GM19467 (cell line): ENCODE measurements at regions not wholly inside any gene's neighbourhood (a gene's known extent, or its start where the extent isn't known, plus 50 kb on each side); places are given as distances from the start of the nearest gene placed in this dataset.

Experiments
- ATAC-seq: cut with Tn5 transposase; IDR thresholded peaks from one replicate; pipeline ENCODE4 v1.9.1; 2021; ENCODE audit warnings: mild to moderate bottlenecking, moderate library complexity; ENCODE audit not compliant: unreplicated experiment

DNA sequence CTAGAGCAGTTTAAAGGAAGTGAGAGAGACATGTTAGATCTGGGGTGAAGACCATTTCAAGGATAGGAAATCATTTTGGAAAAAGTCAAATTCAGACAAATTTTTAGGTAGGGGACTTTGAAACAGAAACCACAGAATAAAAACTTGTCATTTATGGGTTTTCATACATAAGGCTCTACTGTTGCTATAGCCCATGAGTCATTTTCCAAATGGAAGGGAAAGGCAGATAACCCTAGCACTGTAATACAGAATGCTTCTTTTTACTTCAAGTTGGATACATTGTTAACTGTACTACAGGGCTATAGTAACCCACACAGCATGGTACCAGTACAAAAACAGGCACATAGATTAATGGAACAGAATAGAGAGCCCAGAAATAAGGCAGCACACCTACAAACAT lies 455.4 kb downstream of the EBF1 start:
- no peak for ATAC-seq

DNA sequence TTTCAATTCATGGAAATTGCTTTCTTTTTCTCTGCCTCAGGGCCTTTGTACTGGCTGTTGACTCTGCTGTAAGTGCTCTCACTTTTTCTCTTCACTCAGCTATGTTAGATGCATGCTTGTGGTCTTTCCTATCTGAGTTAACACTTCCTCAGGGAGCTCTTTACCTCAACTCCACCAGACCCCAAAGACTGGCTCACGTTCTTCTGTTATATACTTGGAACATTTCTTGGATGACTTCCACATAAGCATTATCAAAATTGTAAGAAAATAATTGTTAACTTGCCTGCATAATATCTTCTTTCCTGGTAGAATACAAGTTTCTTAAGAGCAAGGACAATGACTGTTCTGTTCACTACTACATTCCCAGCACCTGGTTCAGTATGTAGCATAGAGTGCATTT lies 455.9 kb downstream of the EBF1 start:
- ATAC-seq: no peak

DNA sequence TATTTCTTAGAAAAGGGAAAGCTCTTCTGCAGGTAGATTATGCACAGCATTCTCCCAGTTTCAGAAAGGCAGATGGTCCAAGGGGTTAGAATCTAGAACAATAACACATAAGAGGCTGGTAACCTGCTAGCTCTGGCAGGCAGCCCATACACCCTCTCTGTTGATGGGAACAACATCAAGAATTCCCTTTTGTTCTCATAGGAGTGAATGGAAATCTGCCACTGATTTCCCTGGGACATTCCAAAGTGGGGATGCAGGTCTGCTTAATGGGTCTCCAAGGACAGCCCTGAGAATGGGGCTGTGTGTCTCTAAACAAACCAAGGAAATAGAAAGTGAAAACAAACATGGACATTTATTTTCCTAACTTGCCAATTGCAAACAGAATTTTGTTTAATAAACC lies 456.8 kb downstream of the EBF1 start:
- no peak for ATAC-seq

DNA sequence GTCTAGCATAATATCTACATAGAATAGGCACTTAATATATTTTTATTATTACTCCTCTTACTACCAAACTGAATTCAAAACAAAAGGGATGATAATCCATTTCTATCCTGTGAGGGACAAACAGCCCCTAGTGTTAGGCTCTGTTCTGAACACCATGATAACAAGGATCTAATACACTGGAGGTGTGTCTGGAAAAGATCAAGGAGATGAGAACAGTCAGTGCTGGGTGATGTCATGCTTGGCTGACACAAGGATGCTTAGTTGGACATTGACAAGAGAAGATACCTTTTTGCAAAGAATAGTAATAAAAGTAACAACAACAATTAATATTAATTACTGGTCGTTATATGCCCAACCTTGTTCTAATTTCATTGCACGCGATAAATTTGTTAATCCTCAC lies 458.7 kb downstream of the EBF1 start:
- ATAC-seq: no peak

DNA sequence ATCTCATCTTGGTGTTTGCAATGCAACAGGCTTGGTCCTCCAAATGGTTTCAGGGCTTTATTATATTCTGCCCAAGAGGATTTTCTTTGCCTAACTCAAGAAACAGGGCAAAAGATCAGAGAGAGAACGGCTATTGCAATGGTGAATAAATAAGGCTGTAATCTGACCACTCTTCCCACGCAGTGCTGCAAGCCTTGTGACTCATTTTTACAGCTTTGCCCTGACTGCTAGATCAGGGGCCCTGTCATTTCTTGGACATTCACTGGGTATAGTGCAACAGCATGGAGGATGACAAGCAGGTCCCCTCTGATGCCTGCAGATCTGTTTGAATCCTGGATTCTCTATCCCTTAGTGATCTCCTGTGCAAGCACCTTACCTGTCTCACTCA lies 459.1 kb downstream of the EBF1 start:
- ATAC-seq: no peak

DNA sequence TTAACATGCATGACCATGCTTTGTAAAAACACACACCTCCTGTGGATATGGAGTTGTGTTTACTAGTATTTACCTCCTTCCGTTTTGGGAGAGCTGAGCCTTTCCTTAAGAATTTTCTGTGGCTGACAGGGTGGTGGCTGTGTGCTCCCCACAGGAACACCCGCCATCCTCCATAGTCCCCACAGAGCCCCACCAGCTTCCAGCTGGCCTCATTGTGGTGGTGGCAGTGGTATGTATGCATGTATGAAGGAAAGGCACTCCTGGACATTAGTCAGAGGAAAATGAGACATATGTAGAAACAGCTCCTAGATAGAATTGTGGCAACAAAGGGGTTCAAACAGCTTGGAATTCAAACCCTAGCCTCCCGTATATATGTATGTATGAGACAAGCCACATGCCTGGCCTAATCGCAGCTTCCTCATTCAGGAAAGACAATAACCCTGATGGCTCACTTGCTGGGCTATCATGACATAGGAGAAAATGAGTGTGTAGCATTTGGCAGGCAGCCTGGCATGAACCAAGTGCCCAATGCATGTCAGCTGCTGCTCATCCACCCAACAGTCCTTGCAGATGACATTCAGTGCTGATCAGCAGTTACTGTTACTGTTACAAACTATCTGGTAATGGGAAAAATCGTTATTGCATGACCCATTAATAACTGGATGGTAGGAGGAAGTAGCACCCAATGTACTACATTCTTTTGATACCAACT lies 459.7 kb downstream of the EBF1 start:
- no peak for ATAC-seq

DNA sequence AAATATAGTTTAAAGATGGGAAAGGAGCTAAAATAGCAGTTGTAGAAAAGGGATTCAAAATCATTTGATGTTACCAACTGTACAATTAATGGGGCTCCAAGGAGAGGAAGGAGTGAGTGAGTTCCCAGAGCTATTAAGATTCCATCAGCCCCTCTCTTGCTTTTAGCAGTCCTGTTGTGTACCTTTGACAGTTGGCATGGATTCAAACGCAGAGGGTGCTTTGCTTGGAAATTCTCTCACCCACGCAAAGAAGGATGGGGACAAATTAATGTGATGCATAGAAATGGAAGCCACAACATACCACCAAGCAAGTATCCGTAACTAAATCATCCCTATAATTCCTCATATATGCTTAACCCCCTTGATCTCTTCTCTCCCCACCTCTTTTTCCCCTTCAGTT lies 461.3 kb downstream of the EBF1 start:
- ATAC-seq: no peak

DNA sequence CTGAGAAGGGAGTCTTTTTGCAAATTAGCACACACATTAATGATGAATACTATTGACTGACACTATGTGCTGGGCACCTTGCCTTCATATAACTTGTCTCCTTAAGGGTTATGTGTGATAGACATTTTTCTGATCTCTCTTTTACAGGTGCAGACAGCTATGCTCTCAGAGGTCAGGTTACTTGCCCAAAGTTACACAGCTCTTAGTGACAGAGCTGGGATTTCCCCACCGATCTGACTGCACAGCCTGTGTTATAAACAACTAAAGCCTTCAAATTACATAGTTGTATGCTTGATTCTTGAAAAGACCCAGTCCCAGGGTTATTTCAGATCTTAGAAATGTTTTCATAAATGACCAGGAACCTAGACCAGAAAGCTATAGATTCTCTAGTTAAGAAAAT lies 462.7 kb downstream of the EBF1 start:
- ATAC-seq: no peak

DNA sequence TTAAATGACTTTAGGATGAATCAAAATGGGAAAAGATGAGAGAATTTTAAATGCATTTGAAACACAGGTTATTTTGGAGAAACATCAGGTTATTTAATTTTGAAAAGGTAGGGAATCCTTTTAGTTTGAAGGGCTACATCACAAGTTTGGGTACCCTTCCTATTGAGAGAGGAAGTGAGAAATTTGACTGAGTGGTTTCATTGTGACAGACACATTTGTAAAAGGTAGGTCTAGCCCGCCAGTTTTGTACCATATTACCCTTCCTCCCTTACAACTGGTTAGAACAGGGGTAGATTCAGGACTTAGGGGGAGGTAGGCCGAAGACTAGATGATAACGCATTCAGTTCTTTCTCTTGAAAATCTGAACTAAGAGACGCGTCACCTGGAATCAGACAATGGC lies 464.2 kb downstream of the EBF1 start:
- ATAC-seq: no peak

DNA sequence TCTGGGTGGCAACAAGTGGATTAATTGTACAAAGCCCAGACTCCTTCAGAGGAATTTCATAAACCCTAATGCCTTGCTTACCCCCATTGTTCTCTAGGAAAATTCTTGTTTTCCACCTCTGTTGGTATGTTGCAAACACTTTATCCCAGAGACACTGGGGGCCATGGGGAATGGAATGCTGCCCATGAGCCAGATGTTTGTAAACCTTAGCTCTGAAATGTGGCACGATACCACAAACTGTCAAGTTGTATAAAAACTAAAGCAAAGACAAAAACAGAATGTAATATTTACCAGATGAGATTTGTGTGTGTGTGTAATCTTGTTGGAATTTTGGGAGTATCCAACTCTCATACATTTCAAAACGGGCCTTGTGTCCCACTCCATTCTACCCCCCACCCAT lies 465.0 kb downstream of the EBF1 start:
- no peak for ATAC-seq

DNA sequence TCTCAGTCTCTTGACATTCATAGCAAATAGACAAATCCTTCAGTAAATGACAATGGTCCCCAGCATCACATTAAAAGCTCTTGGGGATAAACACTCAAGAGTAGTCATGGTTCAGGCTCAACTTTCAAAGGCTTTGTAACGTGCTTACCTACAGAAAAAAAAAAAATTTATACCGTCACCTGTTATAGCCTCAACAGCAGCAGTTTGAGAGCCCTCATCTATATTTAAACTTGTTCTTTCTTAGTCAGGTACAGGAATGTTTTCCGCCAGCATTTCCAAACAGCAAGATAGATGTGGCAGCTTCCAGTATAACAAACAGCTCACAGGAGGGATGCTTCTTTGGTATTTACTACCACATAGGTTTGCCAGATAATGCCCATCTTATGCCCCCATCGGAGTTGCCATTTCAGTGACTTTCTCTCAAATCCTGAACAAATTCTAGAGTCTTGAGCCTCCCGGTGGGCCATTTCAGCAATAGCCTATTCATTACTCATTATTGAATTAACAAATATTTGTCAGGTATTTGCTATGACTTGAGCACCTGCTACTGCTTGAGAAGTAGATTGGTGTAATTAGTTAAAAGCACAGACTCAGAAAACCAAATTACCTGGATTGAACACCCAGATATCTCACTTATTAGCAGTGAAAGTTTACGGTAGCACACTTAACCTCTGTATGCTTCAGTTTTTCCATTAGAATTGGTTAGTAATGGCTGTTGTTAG lies 470.0 kb downstream of the EBF1 start:
- ATAC-seq: no peak

DNA sequence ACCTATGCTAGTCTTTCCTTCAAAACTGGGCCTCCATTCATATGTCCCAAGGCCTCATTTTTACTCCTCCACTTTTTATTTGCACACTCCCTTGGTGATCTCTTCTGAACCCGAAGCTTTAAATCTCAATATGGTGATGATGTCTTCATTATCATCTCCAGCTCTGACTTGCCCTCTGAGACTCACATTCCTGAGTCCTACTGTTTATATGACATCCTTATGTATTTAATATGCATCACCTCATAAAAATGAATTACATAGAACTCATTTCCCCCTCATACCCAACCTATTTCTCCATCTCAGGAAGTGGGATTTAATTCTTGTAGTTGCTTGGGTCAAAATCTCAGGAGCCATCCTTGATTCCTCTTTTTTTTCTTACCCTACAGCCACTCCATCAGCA lies 473.0 kb downstream of the EBF1 start:
- no peak for ATAC-seq

DNA sequence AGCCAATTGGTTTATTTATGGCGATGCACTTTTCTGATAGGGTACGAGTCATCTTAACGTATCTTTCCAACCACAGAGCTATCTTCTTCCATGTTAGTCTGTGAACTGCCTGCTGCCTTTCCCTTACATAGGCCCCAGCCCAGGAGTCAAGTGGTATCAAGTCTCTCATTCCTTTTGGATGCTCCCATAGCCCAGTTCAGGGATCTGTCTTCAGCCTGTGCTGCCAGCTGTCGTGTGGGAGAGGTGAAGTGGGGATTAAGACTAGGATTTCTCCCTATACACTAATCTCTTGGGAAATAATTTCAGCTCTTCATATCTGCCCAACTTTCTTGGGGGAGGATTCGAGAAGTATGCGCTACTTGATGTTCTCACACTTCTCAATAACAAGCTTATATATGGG lies 475.7 kb downstream of the EBF1 start:
- no peak for ATAC-seq

DNA sequence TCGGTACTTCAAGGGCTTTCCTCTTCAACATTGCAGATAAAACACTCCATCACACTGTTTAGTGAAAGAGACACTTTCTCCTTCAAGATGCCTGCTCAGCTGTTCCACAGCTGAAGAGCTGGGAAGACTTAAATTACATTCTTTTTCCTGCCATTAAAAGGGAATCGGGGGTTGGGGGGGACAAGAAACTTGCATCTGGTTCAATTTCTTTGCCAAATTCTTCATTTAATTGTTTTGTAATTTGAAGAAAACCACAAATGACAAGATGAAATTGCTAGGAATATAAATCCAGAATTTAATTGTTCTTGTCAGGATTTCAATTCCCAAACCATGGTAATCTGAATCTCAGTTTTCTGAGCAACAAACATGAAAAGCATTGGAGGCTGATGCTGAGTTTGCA lies 478.3 kb downstream of the EBF1 start:
- no peak for ATAC-seq

DNA sequence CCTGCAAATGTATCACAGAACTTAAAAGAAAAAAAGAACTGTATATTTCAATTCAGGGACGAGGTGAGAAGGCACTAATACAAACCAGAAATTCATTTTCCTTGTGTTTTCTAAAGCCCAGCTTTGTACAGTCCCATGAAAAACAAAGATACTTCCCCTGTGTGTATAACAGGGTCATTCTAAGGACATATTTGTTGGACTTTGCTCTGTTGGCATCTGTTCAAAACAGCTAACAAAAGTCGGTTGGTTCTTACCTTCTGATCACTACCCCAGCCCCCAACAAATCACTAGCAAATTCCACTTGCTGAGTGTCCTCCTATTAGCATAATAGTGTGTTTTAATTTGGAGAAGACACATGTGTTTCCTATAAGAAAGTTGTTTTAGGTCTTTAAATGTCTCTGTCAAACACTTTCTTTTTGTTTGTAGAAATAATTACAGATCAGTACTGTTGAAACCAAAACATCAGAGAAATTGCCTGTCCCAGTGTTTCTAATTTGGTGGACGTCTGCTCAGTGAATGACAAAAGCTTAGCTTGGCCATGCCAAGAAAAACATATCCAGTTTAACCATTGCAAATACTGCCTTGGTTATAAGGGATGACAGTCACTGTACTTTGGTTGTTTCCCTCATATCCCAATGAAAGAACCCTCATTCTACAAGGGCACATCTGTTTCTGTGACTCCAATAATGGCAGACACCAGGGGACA lies 480.5 kb downstream of the EBF1 start:
- ATAC-seq: no peak

DNA sequence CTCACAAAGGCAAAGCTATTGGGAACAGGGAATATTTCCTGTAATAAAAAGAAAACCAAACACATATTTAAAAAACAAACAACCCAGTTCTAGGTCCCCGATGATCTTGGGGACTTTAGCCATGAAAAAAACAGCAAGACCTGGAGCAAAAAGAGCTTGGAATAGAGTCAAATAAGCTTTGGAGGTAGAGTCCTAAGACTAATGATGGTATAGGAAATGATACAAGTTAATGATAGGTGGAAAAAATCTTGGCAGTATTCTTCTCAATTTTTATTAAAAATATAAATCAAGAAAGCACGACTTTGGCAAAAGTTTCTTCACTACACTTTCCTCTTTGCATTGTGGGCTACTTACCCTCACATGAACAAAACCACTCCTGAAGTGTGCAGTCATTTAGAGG lies 481.5 kb downstream of the EBF1 start:
- no peak for ATAC-seq

DNA sequence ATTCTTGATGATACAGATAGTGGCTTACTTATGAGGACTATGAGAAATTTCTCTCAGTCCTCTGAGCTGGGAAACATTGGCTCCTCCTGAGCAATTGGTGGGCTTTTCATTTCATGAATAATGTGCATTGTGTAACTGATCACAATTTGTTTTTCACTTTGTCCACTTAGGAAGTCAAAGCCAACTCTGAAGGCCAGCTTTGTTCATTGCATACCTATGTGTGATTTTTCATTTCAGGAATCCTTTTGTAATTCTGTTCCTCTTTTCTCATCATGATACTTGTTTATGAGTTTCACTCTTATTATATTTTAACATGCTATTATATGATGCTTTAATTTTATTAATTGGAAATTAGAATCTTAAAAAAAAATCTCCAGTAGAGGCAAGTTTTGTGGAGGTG lies 483.0 kb downstream of the EBF1 start:
- ATAC-seq: no peak

DNA sequence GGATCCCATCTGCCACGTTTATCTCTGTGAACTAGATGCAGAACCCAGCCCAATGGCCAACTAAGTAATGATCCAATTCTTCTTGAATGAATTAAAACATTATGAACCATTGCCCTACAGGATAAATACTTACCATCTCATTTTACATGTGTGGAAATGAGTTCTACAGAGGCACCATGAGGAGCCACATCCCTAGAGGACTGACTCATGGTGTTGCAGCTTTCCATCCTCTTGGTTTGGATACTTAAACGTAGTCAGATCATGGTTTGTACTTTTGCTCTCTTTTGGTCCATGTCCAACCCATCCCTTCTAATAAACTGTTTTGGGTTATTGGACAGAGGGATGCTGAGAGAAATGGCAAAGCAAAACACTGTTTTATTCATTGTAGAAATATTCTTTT lies 484.8 kb downstream of the EBF1 start:
- no peak for ATAC-seq

DNA sequence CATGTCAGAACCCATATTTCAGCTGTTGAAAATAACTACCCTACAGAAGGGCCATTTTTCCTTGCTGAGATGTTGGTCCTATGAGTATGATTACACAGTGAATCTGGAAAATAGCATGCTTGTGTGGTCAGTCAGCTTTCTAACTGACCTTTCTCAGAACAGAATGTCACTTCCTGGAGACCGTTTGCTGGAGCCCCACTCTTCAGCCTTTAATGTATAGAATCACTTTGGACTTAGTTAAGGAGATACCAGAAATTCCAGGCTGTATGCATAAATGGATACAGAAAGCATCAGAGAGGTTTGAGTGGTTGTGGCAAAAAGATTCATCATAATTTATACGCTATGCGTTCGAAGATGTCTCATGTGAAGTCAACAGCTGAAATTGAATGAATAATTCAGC lies 488.1 kb downstream of the EBF1 start:
- no peak for ATAC-seq

DNA sequence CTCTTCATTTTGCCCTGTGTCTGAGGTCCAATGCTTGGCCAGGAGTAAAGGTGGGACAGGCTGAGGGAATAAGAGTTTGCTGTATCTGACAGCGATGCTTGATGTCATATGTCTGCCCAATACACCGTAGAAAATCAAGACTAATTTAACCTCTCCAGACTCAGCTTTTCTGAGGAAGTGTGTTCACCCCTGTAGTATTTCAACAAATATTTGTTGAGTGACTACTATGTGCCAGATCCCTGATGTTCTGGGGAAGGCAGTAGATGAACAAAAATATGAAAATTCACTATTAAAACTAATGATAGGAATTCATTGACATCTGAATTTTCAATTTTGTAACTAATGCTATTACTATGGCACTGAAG lies 489.7 kb downstream of the EBF1 start:
- ATAC-seq: no peak

DNA sequence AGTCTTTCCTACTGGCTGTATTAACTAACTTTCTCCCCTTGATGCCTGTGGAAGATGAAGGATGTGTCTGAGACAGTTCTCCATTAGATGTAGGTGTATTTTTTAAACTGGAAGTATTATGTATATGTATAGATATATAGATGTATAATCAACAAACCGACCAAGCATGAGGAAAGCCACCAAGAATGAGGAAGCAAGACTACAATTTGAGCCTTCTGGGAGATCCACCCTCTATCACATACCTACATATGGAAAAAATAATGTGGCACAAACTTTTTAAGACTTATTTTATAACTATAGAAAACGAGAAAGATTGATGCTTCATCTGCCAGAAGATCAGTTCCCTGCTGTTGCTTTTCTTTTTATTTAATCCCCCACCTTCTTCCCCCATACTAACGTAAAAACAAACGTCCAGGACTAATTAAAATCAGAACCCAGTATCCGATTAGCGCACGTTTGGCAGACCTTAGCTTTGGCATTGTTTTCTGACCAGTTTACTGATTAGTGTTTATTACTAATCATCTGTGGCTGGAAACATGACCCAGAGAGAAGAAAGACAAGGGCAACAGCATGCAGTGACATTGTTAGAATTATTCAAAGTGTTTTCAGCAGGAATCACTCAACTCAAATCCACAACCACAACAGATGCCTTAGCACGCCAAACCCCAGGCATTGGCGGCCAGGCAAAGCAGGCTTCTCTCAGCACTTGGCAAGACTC lies 490.2 kb downstream of the EBF1 start:
- ATAC-seq: no peak

DNA sequence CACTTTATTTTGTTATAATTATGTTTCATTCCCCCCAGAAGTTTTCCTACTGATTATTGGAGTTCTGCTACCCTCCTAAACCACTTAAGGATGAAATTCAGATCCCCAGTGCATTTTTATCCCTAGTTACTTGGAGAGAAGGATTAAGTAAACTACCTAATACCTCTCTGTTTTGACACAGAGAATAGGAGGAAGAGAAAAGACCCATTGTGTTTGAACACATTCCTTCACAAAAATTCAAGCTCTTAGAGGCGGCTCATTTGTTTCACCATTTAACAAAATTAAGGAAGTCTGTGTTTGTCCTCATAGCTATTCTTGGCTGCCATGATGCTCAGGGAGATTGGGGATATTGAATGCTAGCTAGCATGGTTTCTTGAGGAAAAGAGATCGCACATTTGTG lies 492.6 kb downstream of the EBF1 start:
- ATAC-seq: no peak
